Lung (tissue), 11 donors: ENCODE measurements at regions not wholly inside any gene's neighbourhood (a gene's known extent, or its start where the extent isn't known, plus 50 kb on each side); places are given as distances from the start of the nearest gene placed in this dataset.
A peak's percentile ranks its signal among the peaks of the same experiment; 100 is the strongest.

Experiments used
- ATAC-seq: fragments of 200-7000 bp; cut with Tn5 transposase; one replicate; pipeline ENCODE4 v1.9.1; 2020; ENCODE audit warnings: moderate number of reproducible peaks; ENCODE audit not compliant: insufficient read depth, low FRiP score
- DNase-seq, 3 donors: peaks; one replicate each; pipeline ENCODE4 v3.0.0-alpha.2; 2013 to 2017
- H3K27ac ChIP-seq, 2 donors: one replicate each; pipeline ENCODE4 v1.5.1; 2013; ENCODE audit warnings: mild to moderate bottlenecking in 2 of 2, moderate library complexity in 2 of 2, control low read depth in 1 of 2, inconsistent platforms in 1 of 2, low read depth in 1 of 2, low read length in 1 of 2
- H3K27me3 ChIP-seq, 3 donors: one replicate each; pipeline ENCODE4 v1.5.1; 2013; ENCODE audit warnings: low read length in 2 of 3; ENCODE audit not compliant: control insufficient read depth in 3 of 3, insufficient read depth in 3 of 3
- H3K36me3 ChIP-seq, 4 donors: one replicate each; pipeline ENCODE4 v1.5.1; 2013; ENCODE audit warnings: low read length in 4 of 4, mild to moderate bottlenecking in 1 of 4, moderate library complexity in 1 of 4; ENCODE audit not compliant: control insufficient read depth in 4 of 4, insufficient read depth in 4 of 4
- H3K4me1 ChIP-seq, 5 donors: one replicate each; pipeline ENCODE4 v1.5.1; 2013; ENCODE audit warnings: low read length in 5 of 5, mild to moderate bottlenecking in 2 of 5, moderate library complexity in 1 of 5; ENCODE audit not compliant: control insufficient read depth in 5 of 5, insufficient read depth in 5 of 5
- H3K4me3 ChIP-seq: one replicate; pipeline ENCODE4 v1.5.1; 2013; ENCODE audit warnings: mild to moderate bottlenecking, control low read depth, moderate library complexity
- H3K9ac ChIP-seq, 2 donors: one replicate each; pipeline ENCODE4 v1.5.1; 2013; ENCODE audit warnings: low read length in 2 of 2, control low read depth in 1 of 2; ENCODE audit not compliant: insufficient read depth in 1 of 2
- H3K9me3 ChIP-seq, 4 donors: one replicate each; pipeline ENCODE4 v1.5.1; 2013; ENCODE audit warnings: low read length in 3 of 4, mild to moderate bottlenecking in 1 of 4, moderate library complexity in 1 of 4; ENCODE audit not compliant: control insufficient read depth in 4 of 4, insufficient read depth in 3 of 4
- WGBS, 2 donors: extraction: QIAGEN DNeasy Blood & Tissue Kit; methylation state at CpG; one replicate each; pipeline ENCODE4 v1.1.7; 2013; 5-methylcytosine and 5-hydroxymethylcytosine counted together
- TF ChIP-seq, protein P1 (sequence below): IDR thresholded peaks from 2 replicates; pipeline ENCODE4 v1.5.1; 2012; ENCODE audit warnings: mild to moderate bottlenecking; ENCODE audit errors: control extremely low read depth, extremely low read depth
- donor health status: control.
- donor health status: control.
- donor health status: Bipolar disorder and iron deficiency.
- donor health status: healthy.
- donor health status: DM: yes; HTN: yes; CAD: no.

DNA sequence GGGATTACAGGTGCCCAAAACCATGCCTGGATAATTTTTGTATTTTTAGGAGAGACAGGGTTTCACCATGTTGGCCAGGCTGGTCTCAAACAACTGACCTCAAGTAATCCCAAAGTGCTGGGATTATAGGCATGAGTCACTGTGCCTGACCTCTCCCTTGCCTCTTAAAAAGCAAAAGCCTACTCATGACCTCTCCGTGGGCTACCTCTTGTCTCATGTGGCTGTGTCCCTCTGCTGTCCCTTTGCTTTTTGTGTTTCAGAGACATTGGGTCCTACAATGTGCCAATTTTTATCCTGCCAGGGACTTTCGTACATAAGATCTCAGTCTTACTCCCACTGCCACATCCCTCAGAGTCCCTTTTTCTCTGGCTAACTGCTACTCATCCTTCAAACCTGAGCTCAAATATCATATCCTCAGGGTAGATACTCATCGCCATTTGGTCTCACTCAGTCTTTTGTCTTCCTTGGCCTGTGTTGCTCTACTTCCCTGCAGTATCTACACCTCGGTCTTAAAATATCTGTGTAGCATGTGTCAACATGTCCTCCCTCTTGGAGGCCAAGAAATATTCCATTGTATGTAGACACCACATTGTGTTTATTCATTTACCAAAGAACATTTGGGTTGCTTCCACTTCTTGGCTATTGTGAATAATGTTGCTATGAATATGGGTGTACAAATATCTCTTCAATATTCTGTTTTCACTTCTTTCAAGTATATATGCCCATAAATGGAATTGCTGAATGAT is 465.0 kb upstream of the KLF6 start:
- Histone ChIP-seq H3K9ac (no peak overlapping the region), H3K36me3 (no peaks in the 10 kb centered on the region), H3K4me3 (no peak overlapping the region), H3K27ac (no peak overlapping the region), H3K4me1 (peaks cover 0 to 8% (median 0%) of the 10 kb centered on the region in 5 donors), H3K27me3 (no peaks in the 10 kb centered on the region), H3K9me3 (no peaks in the 10 kb centered on the region)
- WGBS, 2 donors = 87 to 92% methylated on average over 4 of the region's 4 CpGs
- DNase-seq (no peak), ATAC-seq (no peak)
- TF ChIP-seq, protein P1, sequence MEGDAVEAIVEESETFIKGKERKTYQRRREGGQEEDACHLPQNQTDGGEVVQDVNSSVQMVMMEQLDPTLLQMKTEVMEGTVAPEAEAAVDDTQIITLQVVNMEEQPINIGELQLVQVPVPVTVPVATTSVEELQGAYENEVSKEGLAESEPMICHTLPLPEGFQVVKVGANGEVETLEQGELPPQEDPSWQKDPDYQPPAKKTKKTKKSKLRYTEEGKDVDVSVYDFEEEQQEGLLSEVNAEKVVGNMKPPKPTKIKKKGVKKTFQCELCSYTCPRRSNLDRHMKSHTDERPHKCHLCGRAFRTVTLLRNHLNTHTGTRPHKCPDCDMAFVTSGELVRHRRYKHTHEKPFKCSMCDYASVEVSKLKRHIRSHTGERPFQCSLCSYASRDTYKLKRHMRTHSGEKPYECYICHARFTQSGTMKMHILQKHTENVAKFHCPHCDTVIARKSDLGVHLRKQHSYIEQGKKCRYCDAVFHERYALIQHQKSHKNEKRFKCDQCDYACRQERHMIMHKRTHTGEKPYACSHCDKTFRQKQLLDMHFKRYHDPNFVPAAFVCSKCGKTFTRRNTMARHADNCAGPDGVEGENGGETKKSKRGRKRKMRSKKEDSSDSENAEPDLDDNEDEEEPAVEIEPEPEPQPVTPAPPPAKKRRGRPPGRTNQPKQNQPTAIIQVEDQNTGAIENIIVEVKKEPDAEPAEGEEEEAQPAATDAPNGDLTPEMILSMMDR = no peak

DNA sequence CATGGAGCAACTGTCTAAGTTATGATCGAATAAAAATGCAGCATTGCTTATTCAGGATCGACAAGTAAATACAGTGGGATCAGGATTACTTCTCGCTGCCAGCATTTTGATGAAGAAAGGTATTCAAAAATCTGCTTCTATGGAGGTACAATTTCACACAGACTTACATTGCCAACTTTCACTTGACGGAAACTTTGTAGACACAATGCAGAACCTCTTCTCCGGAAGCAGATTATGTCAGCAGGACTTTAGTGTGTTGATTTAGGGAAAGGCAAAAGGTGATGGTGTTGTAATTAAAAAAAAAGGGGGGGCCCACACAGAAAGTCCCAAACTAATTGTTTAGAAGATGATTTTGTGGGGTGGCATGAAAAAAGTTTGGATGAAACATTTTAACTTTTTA is 462.4 kb upstream of the KLF6 start:
- H3K9me3 ChIP-seq = no peaks in the 10 kb centered on the region
- no peak for DNase-seq
- H3K27me3 ChIP-seq = no peaks in the 10 kb centered on the region
- no peaks in the 10 kb centered on the region for H3K36me3 ChIP-seq
- ATAC-seq = no peak
- peaks cover 0 to 13% (median 4%) of the 10 kb centered on the region in 5 donors for H3K4me1 ChIP-seq
- no peak overlapping the region for H3K9ac ChIP-seq
- H3K27ac ChIP-seq = peak overlapping the region in 1 of 2 donors; percentile 62
- no peak overlapping the region for H3K4me3 ChIP-seq
- 90 to 92% methylated on average over 5 of the region's 5 CpGs for WGBS, 2 donors
- TF ChIP-seq, protein P1 = no peak

DNA sequence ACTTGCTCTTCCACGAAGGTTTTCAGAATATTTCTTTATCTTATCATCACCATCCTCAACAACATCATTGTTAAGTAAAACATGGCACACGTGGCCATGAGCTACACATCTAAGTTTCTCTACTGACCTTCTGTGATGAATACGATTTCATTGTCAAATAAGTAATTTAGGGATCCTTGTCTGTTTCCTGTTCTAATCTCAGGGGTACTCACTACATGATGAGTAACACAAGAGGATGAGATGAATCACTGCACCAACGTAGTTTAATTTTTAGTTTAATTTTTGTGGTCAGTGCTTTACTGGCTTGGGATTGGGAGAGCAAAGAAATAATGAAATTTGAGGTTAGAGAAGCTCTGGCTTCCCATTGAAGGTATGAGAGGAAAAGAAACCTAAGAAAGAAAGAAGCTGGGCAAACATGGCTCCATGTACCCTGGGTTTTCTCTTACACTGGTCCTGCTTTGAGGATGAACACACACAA is 461.9 kb upstream of the KLF6 start:
- WGBS, 2 donors = 48 to 66% methylated on average over 4 of the region's 4 CpGs
- no peak overlapping the region for H3K9ac ChIP-seq
- peaks cover 0 to 16% (median 5%) of the 10 kb centered on the region in 5 donors for H3K4me1 ChIP-seq
- ATAC-seq = no peak
- peak overlapping the region in 1 of 2 donors; percentile 62 for H3K27ac ChIP-seq
- DNase-seq = no peak
- TF ChIP-seq, protein P1 = no peak
- H3K27me3 ChIP-seq = no peaks in the 10 kb centered on the region
- H3K4me3 ChIP-seq = no peak overlapping the region
- H3K36me3 ChIP-seq = no peaks in the 10 kb centered on the region
- no peaks in the 10 kb centered on the region for H3K9me3 ChIP-seq
